ENCODE measurements at regions not wholly inside any gene's neighbourhood (a gene's known extent, or its start where the extent isn't known, plus 50 kb on each side); places are given as distances from the start of the nearest gene placed in this dataset.

GRCh38 chr6:1137849-1138248 is 174.0 kb upstream of the FOXQ1 start:
- Mint-ChIP-seq H3K9me3 (peaks cover 9% of the 10 kb centered on the region), H3K4me3 (no peak overlapping the region), H3K27me3 (ENCODE audit: low read depth) (no peaks in the 10 kb centered on the region; the same call in 1 of the 2 replicates), H3K4me1 (no peaks in the 10 kb centered on the region), H3K36me3 (peaks cover 5% of the 10 kb centered on the region; the same call in 1 of the 2 replicates), H3K27ac (no peak overlapping the region)
- no peak for DNase-seq (ENCODE audit: low spot score)
- no peak for ATAC-seq
- CTCF ChIA-PET = interaction anchor here (0.6 kb wide), 1 partner anchor 559 kb away, joined by 3 read pairs; no protein-coding TSS in a partner anchor
- POLR2A ChIA-PET = no interaction called here
- no peak for TF ChIP-seq JUN (CRISPR knock-in tag; IDR thresholded peaks at IDR 0.05)

DNA sequence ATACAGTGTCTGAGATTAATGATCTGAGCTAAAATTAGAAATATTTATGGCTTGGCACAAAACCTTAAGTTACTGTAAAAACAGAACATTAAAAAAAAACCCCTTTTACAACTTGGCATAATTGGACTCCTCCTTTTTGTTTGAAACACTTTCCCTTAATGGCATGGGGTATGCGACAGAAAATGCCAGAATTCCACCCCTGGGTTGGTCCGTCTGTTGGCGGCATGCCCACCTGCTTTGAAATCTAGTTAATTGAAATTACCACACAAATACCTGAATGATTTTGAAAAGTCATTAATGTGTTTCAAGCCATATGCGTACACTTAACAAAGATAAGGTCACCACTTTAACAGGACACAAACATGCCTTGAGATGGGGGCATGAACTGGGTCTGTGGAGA is 175.1 kb upstream of the FOXQ1 start:
- no peak for ATAC-seq
- H3K9me3 Mint-ChIP-seq = peaks cover 9% of the 10 kb centered on the region
- H3K36me3 Mint-ChIP-seq = peaks cover 5% of the 10 kb centered on the region; the same call in 1 of the 2 replicates
- H3K27me3 Mint-ChIP-seq (ENCODE audit: low read depth) = no peaks in the 10 kb centered on the region; the same call in 1 of the 2 replicates
- ChIA-PET POLR2A (no interaction called here), CTCF (no interaction called here)
- no peak for DNase-seq (ENCODE audit: low spot score)
- no peak overlapping the region for H3K27ac Mint-ChIP-seq
- H3K4me3 Mint-ChIP-seq = no peak overlapping the region
- TF ChIP-seq KAT7 (CRISPR knock-in tag; IDR thresholded peaks at IDR 0.05; ENCODE audit: borderline replicate concordance) = no peak
- TF ChIP-seq JAZF1 (CRISPR knock-in tag; IDR thresholded peaks at IDR 0.05) = no peak
- no peak for TF ChIP-seq ESRRA (CRISPR knock-in tag; IDR thresholded peaks at IDR 0.05; ENCODE audit: borderline replicate concordance)
- no peak for TF ChIP-seq FOXK1 (CRISPR knock-in tag; IDR thresholded peaks at IDR 0.05)
- no peak for TF ChIP-seq ZMAT4 (CRISPR knock-in tag; IDR thresholded peaks at IDR 0.05)
- TF ChIP-seq, protein P1, sequence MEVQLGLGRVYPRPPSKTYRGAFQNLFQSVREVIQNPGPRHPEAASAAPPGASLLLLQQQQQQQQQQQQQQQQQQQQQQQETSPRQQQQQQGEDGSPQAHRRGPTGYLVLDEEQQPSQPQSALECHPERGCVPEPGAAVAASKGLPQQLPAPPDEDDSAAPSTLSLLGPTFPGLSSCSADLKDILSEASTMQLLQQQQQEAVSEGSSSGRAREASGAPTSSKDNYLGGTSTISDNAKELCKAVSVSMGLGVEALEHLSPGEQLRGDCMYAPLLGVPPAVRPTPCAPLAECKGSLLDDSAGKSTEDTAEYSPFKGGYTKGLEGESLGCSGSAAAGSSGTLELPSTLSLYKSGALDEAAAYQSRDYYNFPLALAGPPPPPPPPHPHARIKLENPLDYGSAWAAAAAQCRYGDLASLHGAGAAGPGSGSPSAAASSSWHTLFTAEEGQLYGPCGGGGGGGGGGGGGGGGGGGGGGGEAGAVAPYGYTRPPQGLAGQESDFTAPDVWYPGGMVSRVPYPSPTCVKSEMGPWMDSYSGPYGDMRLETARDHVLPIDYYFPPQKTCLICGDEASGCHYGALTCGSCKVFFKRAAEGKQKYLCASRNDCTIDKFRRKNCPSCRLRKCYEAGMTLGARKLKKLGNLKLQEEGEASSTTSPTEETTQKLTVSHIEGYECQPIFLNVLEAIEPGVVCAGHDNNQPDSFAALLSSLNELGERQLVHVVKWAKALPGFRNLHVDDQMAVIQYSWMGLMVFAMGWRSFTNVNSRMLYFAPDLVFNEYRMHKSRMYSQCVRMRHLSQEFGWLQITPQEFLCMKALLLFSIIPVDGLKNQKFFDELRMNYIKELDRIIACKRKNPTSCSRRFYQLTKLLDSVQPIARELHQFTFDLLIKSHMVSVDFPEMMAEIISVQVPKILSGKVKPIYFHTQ (CRISPR knock-in tag; IDR thresholded peaks at IDR 0.05) = no peak
- TF ChIP-seq, protein P2, sequence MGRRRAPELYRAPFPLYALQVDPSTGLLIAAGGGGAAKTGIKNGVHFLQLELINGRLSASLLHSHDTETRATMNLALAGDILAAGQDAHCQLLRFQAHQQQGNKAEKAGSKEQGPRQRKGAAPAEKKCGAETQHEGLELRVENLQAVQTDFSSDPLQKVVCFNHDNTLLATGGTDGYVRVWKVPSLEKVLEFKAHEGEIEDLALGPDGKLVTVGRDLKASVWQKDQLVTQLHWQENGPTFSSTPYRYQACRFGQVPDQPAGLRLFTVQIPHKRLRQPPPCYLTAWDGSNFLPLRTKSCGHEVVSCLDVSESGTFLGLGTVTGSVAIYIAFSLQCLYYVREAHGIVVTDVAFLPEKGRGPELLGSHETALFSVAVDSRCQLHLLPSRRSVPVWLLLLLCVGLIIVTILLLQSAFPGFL (CRISPR knock-in tag; IDR thresholded peaks at IDR 0.05; ENCODE audit: borderline replicate concordance) = no peak
- TF ChIP-seq, protein P3, sequence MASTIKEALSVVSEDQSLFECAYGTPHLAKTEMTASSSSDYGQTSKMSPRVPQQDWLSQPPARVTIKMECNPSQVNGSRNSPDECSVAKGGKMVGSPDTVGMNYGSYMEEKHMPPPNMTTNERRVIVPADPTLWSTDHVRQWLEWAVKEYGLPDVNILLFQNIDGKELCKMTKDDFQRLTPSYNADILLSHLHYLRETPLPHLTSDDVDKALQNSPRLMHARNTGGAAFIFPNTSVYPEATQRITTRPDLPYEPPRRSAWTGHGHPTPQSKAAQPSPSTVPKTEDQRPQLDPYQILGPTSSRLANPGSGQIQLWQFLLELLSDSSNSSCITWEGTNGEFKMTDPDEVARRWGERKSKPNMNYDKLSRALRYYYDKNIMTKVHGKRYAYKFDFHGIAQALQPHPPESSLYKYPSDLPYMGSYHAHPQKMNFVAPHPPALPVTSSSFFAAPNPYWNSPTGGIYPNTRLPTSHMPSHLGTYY (CRISPR knock-in tag; IDR thresholded peaks at IDR 0.05) = no peak
- no peak for TF ChIP-seq ZNF317 (CRISPR knock-in tag; IDR thresholded peaks at IDR 0.05; ENCODE audit: borderline replicate concordance, low read depth)
- TF ChIP-seq EMX1 (CRISPR knock-in tag; IDR thresholded peaks at IDR 0.05) = no peak
- peaks cover under 1% of the 10 kb centered on the region for H3K4me1 Mint-ChIP-seq

GRCh38 chr6:1136415-1136774 is 175.5 kb upstream of the FOXQ1 start:
- Mint-ChIP-seq H3K27me3 (ENCODE audit: low read depth) (no peaks in the 10 kb centered on the region; the same call in 1 of the 2 replicates), H3K36me3 (peaks cover 5% of the 10 kb centered on the region; the same call in 1 of the 2 replicates), H3K9me3 (peaks cover 9% of the 10 kb centered on the region), H3K4me1 (peaks cover 5% of the 10 kb centered on the region), H3K27ac (no peak overlapping the region), H3K4me3 (no peak overlapping the region)
- TF ChIP-seq IRF2 (CRISPR knock-in tag; IDR thresholded peaks at IDR 0.05; ENCODE audit: borderline replicate concordance, low read depth) = no peak
- ChIA-PET POLR2A (no interaction called here), CTCF (no interaction called here)
- DNase-seq (ENCODE audit: low spot score) = no peak
- ATAC-seq = no peak

GRCh38 chr6:1135726-1136414 is 176.0 kb upstream of the FOXQ1 start:
- H3K9me3 Mint-ChIP-seq = peaks cover 9% of the 10 kb centered on the region
- no peak overlapping the region for H3K4me3 Mint-ChIP-seq
- ChIA-PET CTCF (no interaction called here), POLR2A (no interaction called here)
- DNase-seq (ENCODE audit: low spot score) (no peak), ATAC-seq (no peak)
- H3K27me3 Mint-ChIP-seq (ENCODE audit: low read depth) = no peaks in the 10 kb centered on the region; the same call in 1 of the 2 replicates
- H3K36me3 Mint-ChIP-seq = peaks cover 5% of the 10 kb centered on the region; the same call in 1 of the 2 replicates
- H3K27ac Mint-ChIP-seq = no peak overlapping the region
- peaks cover 6% of the 10 kb centered on the region for H3K4me1 Mint-ChIP-seq
- no peak for TF ChIP-seq ZBTB21 (CRISPR knock-in tag; IDR thresholded peaks at IDR 0.05; ENCODE audit: borderline replicate concordance)
- TF ChIP-seq USF1 (CRISPR knock-in tag; IDR thresholded peaks at IDR 0.05) = no peak
